Bronchial epithelial cell (primary cell): ENCODE measurements at regions not wholly inside any gene's neighbourhood (a gene's known extent, or its start where the extent isn't known, plus 50 kb on each side); places are given as distances from the start of the nearest gene placed in this dataset.

ENCODE experiments used
- DNase-seq: peaks from one replicate; pipeline ENCODE4 v3.0.0-alpha.2; 2010; ENCODE audit warnings: low read depth
- FAIRE-seq: peaks from 2 replicates; lab custom pipeline; 2011; peaks lifted over from hg19 to GRCh38; lab: Jason Lieb, UNC
- H3K27me3 ChIP-seq: 2 replicates; pipeline ENCODE4 v1.5.1; 2011; ENCODE audit warnings: low read length; ENCODE audit not compliant: control insufficient read depth, insufficient read depth
- H3K36me3 ChIP-seq: 2 replicates; pipeline ENCODE4 v1.5.1; 2011; ENCODE audit warnings: low read length; ENCODE audit not compliant: control insufficient read depth, insufficient read depth
- H3K4me3 ChIP-seq: 2 replicates; pipeline ENCODE4 v1.5.1; 2011; ENCODE audit warnings: mild to moderate bottlenecking, low read depth, low read length, control low read depth
- TF ChIP-seq, protein P1 (sequence below): IDR thresholded peaks from 2 replicates; pipeline ENCODE4 v1.5.1; 2011; ENCODE audit warnings: mild to moderate bottlenecking, moderate library complexity, low read length, control low read depth, inconsistent platforms; ENCODE audit not compliant: insufficient read depth, severe bottlenecking

DNA sequence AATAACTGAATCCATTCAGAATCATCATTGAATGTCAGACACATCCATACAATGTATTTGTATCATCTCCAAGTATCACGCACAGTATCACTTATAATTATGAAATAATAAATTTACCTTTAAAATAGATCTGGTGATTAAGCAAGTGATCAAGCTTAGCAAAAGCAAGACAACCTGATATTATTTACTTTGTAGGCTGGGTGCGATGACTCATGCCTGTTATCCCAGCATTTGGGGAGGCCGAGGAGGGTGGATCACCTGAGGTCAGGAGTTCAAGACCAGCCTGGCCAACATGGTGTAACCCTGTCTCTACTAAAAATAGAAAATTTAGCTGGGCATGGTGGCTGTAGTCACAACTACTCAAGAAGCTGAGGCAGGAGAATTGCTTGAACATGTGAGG lies 421.0 kb upstream of the NETO1 start:
- FAIRE-seq (no peak), DNase-seq (peak; percentile 45)
- TF ChIP-seq, protein P1, sequence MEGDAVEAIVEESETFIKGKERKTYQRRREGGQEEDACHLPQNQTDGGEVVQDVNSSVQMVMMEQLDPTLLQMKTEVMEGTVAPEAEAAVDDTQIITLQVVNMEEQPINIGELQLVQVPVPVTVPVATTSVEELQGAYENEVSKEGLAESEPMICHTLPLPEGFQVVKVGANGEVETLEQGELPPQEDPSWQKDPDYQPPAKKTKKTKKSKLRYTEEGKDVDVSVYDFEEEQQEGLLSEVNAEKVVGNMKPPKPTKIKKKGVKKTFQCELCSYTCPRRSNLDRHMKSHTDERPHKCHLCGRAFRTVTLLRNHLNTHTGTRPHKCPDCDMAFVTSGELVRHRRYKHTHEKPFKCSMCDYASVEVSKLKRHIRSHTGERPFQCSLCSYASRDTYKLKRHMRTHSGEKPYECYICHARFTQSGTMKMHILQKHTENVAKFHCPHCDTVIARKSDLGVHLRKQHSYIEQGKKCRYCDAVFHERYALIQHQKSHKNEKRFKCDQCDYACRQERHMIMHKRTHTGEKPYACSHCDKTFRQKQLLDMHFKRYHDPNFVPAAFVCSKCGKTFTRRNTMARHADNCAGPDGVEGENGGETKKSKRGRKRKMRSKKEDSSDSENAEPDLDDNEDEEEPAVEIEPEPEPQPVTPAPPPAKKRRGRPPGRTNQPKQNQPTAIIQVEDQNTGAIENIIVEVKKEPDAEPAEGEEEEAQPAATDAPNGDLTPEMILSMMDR, result no peak
- no peaks in the 10 kb centered on the region for H3K36me3 ChIP-seq
- H3K27me3 ChIP-seq, result no peaks in the 10 kb centered on the region
- no peak overlapping the region for H3K4me3 ChIP-seq

DNA sequence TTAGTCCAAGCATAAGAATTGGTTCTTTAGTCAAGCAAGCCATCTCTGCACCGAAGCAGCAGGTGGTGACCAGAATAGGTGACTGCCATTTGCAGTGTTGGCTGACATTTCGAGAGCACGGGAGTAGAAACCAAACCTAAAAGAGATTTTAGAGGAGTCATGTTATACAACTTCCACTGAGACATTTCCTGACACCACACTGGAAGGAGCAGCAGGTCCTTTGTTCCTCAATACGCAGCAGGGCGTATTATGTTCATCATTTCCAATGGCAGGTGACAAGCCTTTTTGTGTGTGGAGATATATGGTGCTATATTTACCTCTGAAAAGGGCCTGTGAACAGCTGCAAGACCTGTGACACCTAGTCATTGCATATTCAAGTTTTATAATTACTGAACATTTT lies 418.8 kb upstream of the NETO1 start:
- Histone ChIP-seq H3K27me3 (no peaks in the 10 kb centered on the region), H3K4me3 (no peak overlapping the region), H3K36me3 (no peaks in the 10 kb centered on the region)
- FAIRE-seq, result no peak
- TF ChIP-seq, protein P1, result no peak
- DNase-seq, result no peak

DNA sequence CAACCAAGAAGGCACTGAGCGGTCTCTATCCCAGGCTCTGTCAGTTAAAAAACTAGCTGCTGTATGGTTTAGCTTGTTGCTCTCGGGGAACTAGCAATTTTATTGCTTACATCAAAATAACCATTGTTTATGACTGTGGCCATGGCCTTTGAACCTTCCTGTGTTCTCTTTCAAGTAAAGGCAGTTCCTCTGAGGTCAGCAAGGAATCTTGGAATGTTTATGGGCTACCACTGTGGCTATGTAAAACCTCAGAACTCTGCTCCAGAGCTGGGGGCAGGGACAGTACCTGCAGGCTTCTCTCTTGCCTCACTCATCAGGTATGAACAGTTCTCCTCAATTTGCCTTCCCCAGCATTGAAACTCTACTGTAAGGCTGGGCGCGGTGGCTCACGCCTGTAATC lies 416.0 kb upstream of the NETO1 start:
- FAIRE-seq (no peak), DNase-seq (no peak)
- Histone ChIP-seq H3K4me3 (no peak overlapping the region), H3K36me3 (no peaks in the 10 kb centered on the region), H3K27me3 (no peaks in the 10 kb centered on the region)
- TF ChIP-seq, protein P1, result no peak

DNA sequence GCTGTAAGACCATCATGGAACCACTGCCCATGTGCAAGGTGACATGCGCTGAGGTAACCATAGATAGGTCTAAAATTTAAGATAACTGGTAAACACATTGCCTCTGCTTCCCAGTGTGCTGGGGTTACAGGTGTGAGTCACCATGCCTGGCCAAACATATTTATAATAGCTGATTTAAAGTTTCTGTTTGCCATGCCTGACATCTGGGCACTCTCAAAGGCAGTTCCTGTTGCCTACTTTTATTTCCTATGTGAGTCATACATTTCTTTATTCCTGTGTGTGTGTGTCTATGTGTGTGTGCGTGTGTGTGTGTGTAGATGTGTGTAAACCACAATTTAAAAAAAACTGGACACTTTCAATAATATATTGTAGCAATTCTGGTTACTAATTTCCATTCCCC lies 415.2 kb upstream of the NETO1 start:
- no peaks in the 10 kb centered on the region for H3K27me3 ChIP-seq
- TF ChIP-seq, protein P1, result no peak
- no peaks in the 10 kb centered on the region for H3K36me3 ChIP-seq
- FAIRE-seq (no peak), DNase-seq (peak; percentile 64)
- H3K4me3 ChIP-seq, result no peak overlapping the region

DNA sequence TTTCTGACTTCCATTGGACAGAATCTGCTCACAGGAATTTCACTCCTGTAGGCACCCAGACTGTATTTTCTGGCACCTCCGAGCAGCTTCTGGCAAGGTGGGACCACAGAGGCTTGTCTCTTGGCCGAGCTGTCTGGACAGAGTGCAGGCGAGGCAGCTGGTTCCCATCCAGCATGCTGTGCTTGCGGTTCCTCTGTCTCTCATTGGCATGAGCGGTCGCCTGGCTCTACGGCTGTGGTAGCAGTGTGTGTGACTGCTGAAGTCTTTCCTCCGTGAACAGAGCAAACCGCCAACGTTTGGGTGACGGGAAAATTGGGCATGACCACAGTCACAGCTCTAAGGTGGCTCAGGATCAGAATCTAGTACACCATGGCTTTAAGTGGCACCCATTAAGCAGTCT lies 411.7 kb upstream of the NETO1 start:
- TF ChIP-seq, protein P1, result no peak
- DNase-seq (no peak), FAIRE-seq (no peak)
- Histone ChIP-seq H3K36me3 (no peaks in the 10 kb centered on the region), H3K4me3 (no peak overlapping the region), H3K27me3 (no peaks in the 10 kb centered on the region)
